OCI-LY1 (cell line): ENCODE measurements at regions not wholly inside any gene's neighbourhood (a gene's known extent, or its start where the extent isn't known, plus 50 kb on each side); places are given as distances from the start of the nearest gene placed in this dataset.

Source experiments
- H2AFZ ChIP-seq: fragments of 200-600 bp; sonication (generic), shearing (Covaris generic); 2 replicates; pipeline ENCODE4 v1.6.0; 2014; ENCODE audit warnings: antibody characterized with exemption, mild to moderate bottlenecking, low read length
- H3F3A ChIP-seq: fragments of 200-600 bp; sonication (generic), shearing (Covaris generic); 2 replicates; pipeline ENCODE4 v1.6.0; 2014; ENCODE audit warnings: mild to moderate bottlenecking, antibody characterized with exemption, low read length, moderate library complexity; ENCODE audit not compliant: insufficient read depth
- H3K27ac ChIP-seq: fragments of 200-600 bp; sonication (generic); 2 replicates; pipeline ENCODE4 v1.5.1; 2014; ENCODE audit warnings: low read length, mixed run types, mild to moderate bottlenecking, low read depth; ENCODE audit not compliant: poor library complexity, severe bottlenecking
- H3K27me3 ChIP-seq: fragments of 200-600 bp; sonication (generic); 2 replicates; pipeline ENCODE4 v1.6.0; 2014; ENCODE audit warnings: antibody characterized with exemption, mild to moderate bottlenecking, low read length, moderate library complexity; ENCODE audit not compliant: insufficient read depth
- H3K36me3 ChIP-seq: fragments of 200-600 bp; sonication (generic); 2 replicates; pipeline ENCODE4 v1.6.1; 2014; ENCODE audit warnings: mild to moderate bottlenecking, antibody characterized with exemption, low read length, moderate library complexity, mixed read lengths; ENCODE audit not compliant: insufficient read depth
- H3K4me1 ChIP-seq: fragments of 200-600 bp; sonication (generic); 2 replicates; pipeline ENCODE4 v1.5.1; 2014; ENCODE audit warnings: mild to moderate bottlenecking, low read length, moderate library complexity; ENCODE audit not compliant: insufficient read depth, severe bottlenecking
- H3K4me2 ChIP-seq: fragments of 200-600 bp; sonication (generic), shearing (Covaris generic); 2 replicates; pipeline ENCODE4 v1.6.1; 2014; ENCODE audit warnings: low read length
- H3K4me3 ChIP-seq: fragments of 200-600 bp; sonication (generic); 2 replicates; pipeline ENCODE4 v1.5.1; 2014; ENCODE audit warnings: low read length, low read depth, mild to moderate bottlenecking, mixed read lengths; ENCODE audit not compliant: poor library complexity, severe bottlenecking
- H3K79me2 ChIP-seq: fragments of 200-600 bp; shearing (Covaris generic); 2 replicates; pipeline ENCODE4 v1.6.1; 2016; ENCODE audit warnings: mixed run types, low read length, mixed read lengths; ENCODE audit not compliant: insufficient read depth
- H3K9ac ChIP-seq: fragments of 200-600 bp; sonication (generic), shearing (Covaris generic); 2 replicates; pipeline ENCODE4 v1.6.1; 2014; ENCODE audit warnings: mild to moderate bottlenecking, low read length, mixed read lengths
- H3K9me2 ChIP-seq: fragments of 200-600 bp; sonication (generic), shearing (Covaris generic); 2 replicates; pipeline ENCODE4 v1.6.1; 2014; ENCODE audit warnings: low read depth, mild to moderate bottlenecking, low read length, mixed read lengths
- H3K9me3 ChIP-seq: fragments of 200-600 bp; shearing (Covaris generic); 2 replicates; pipeline ENCODE4 v1.6.1; 2014; ENCODE audit warnings: low read length, mixed read lengths
- H4K20me1 ChIP-seq: fragments of 200-600 bp; sonication (generic), shearing (Covaris generic); 2 replicates; pipeline ENCODE4 v1.6.0; 2016; ENCODE audit warnings: mild to moderate bottlenecking, low read length; ENCODE audit not compliant: insufficient read depth
- CTCF ChIP-seq: fragments of 200-600 bp; sonication (generic), shearing (Covaris generic); IDR thresholded peaks from 2 replicates; pipeline ENCODE4 v1.5.1; 2017; ENCODE audit warnings: mild to moderate bottlenecking, antibody characterized with exemption, low read length, moderate library complexity, mixed read lengths
- EZH2 ChIP-seq: fragments of 200-600 bp; sonication (generic), shearing (Covaris generic); IDR thresholded peaks from 2 replicates; pipeline ENCODE4 v1.8.0; 2017; ENCODE audit warnings: borderline replicate concordance, mixed run types, mild to moderate bottlenecking, antibody characterized with exemption, low read length, moderate library complexity, mixed read lengths

- Histone ChIP-seq H3K4me3 (no peak overlapping the region), H3K4me2 (no peak overlapping the region), H2AFZ (no peak overlapping the region), H3K36me3 (no peaks in the 10 kb centered on the region), H3K79me2 (no peaks in the 10 kb centered on the region), H3K9ac (no peak overlapping the region), H3K9me3 (0 out of 2 replicates have a peak, but pooled peaks cover 3% of the 10 kb centered on the region), H3F3A (no peaks in the 10 kb centered on the region), H3K9me2 (no peaks in the 10 kb centered on the region), H3K27ac (no peak overlapping the region), H4K20me1 (no peaks in the 10 kb centered on the region), H3K27me3 (no peaks in the 10 kb centered on the region; the same call in 1 of the 2 replicates), H3K4me1 (no peaks in the 10 kb centered on the region)
- TF ChIP-seq CTCF = no peak
- TF ChIP-seq EZH2 = no peak
These were observed 76.5 kb upstream of the HAAO start for GRCh38 chr2:42868874-42869273.

- Histone ChIP-seq H2AFZ (no peak overlapping the region), H3K9me3 (0 out of 2 replicates have a peak, but pooled peaks cover 3% of the 10 kb centered on the region)
- TF ChIP-seq EZH2 (no peak), CTCF (no peak)
These were observed 75.7 kb upstream of the HAAO start for GRCh38 chr2:42868096-42868495.

GRCh38 chr2:42867093-42868065 lies 75.0 kb upstream of the HAAO start:
- Histone ChIP-seq H2AFZ (no peak overlapping the region), H3K9ac (no peak overlapping the region), H4K20me1 (no peaks in the 10 kb centered on the region), H3K4me1 (no peaks in the 10 kb centered on the region), H3K9me2 (no peaks in the 10 kb centered on the region), H3K27me3 (no peaks in the 10 kb centered on the region; the same call in 1 of the 2 replicates), H3K79me2 (no peaks in the 10 kb centered on the region), H3F3A (no peaks in the 10 kb centered on the region), H3K27ac (no peak overlapping the region), H3K9me3 (0 out of 2 replicates have a peak, but pooled peaks cover 3% of the 10 kb centered on the region), H3K4me3 (no peak overlapping the region), H3K36me3 (no peaks in the 10 kb centered on the region), H3K4me2 (no peak overlapping the region)
- TF ChIP-seq EZH2 = no peak
- no peak for TF ChIP-seq CTCF

More at GRCh38 chr2:42868096-42868495, 75.7 kb upstream of the HAAO start:
- H3K9ac ChIP-seq = no peak overlapping the region
- no peaks in the 10 kb centered on the region for H3K79me2 ChIP-seq
- no peaks in the 10 kb centered on the region for H3F3A ChIP-seq
- H3K36me3 ChIP-seq = no peaks in the 10 kb centered on the region
- no peaks in the 10 kb centered on the region; the same call in 1 of the 2 replicates for H3K27me3 ChIP-seq
- no peaks in the 10 kb centered on the region for H3K4me1 ChIP-seq
- no peaks in the 10 kb centered on the region for H4K20me1 ChIP-seq
- no peak overlapping the region for H3K4me2 ChIP-seq
- no peak overlapping the region for H3K27ac ChIP-seq
- no peak overlapping the region for H3K4me3 ChIP-seq
- no peaks in the 10 kb centered on the region for H3K9me2 ChIP-seq
